Activated CD4-positive, alpha-beta T cell treated with anti-CD3 and anti-CD28 coated beads for 36 hours (primary cell): ENCODE measurements at regions not wholly inside any gene's neighbourhood (a gene's known extent, or its start where the extent isn't known, plus 50 kb on each side); places are given as distances from the start of the nearest gene placed in this dataset.
"Not testable (repeated sequence)": the region's sequence is repeated elsewhere in the genome, so short reads cannot be mapped to it uniquely, and the experiment has no call there.

ENCODE experiments used
- ATAC-seq: fragments of 200-7000 bp; cut with Tn5 transposase; one replicate; pipeline ENCODE4 v1.10.0; 2021; ENCODE audit warnings: mild to moderate bottlenecking, moderate library complexity
- CTCF ChIA-PET: fragments of 350-600 bp; sonication (Branson Sonifier 250); formaldehyde crosslinking; loops from one replicate; lab custom pipeline; 2021; ENCODE audit warnings: antibody characterized with exemption; lab: Charles Lee
- POLR2A ChIA-PET: fragments of 350-600 bp; sonication (Branson Sonifier 250); formaldehyde crosslinking; loops from one replicate; lab custom pipeline; 2021; ENCODE audit warnings: antibody characterized with exemption, inconsistent platforms; lab: Charles Lee
- DNase-seq: peaks from one replicate; pipeline ENCODE4 v3.0.0-alpha.2; 2020
- H3K27ac Mint-ChIP-seq: one replicate; pipeline ENCODE4 v1.8.0; 2021; ENCODE audit warnings: mixed read lengths
- H3K27me3 Mint-ChIP-seq: one replicate; pipeline ENCODE4 v1.8.0; 2021; ENCODE audit warnings: mixed read lengths
- H3K36me3 Mint-ChIP-seq: one replicate; pipeline ENCODE4 v1.8.0; 2021; ENCODE audit warnings: low read depth, mixed read lengths
- H3K4me1 Mint-ChIP-seq: one replicate; pipeline ENCODE4 v1.8.0; 2021; ENCODE audit warnings: mixed read lengths
- H3K4me3 Mint-ChIP-seq: one replicate; pipeline ENCODE4 v1.8.0; 2021; ENCODE audit warnings: mild to moderate bottlenecking, moderate library complexity, mixed read lengths
- H3K9me3 Mint-ChIP-seq: one replicate; pipeline ENCODE4 v1.8.0; 2021; ENCODE audit warnings: low read depth, mixed read lengths
- intact Hi-C, 2 experiments: fragments of 100-400 bp; cut with DNase I in 1 of 2; cut with micrococcal nuclease in 1 of 2; formaldehyde crosslinking; loops; one replicate each; pipeline versions ENCODE4 v1.14.2 to v1.15.1; 2022 to 2024; cut with DNase I, micrococcal nuclease

DNA sequence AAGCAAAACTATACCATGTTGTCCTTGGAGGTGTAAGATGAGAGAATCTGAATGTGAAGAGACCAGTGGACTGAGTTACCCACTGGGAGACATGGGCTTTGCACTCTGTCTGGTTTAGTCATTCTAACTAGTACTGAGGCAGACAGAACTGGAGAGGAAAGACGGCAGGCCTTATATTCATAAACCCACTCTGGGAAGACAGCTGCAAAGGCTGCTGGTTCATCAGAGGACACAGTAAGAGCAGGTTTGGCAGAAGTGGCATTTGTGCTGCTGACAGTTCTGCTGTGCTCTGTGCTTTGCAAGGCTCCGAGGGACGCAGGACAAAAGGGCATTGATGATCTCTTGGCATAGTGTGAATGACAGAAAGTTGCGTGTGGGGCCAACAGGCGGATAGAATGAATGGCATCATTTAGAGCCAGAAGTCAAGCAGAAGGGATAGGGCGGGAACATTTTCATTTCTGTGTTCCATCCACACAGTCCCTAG, 142.3 kb upstream of the TENT5A start:
- POLR2A ChIA-PET, result no interaction called here
- CTCF ChIA-PET, result no interaction called here
- DNase-seq (no peak), ATAC-seq (no peak)
- no peak overlapping the region for H3K4me3 Mint-ChIP-seq
- H3K4me1 Mint-ChIP-seq, result no peaks in the 10 kb centered on the region
- no peaks in the 10 kb centered on the region for H3K9me3 Mint-ChIP-seq
- H3K36me3 Mint-ChIP-seq, result no peaks in the 10 kb centered on the region
- intact Hi-C loops, result no loop called here
- no peaks in the 10 kb centered on the region for H3K27me3 Mint-ChIP-seq
- no peak overlapping the region for H3K27ac Mint-ChIP-seq

DNA sequence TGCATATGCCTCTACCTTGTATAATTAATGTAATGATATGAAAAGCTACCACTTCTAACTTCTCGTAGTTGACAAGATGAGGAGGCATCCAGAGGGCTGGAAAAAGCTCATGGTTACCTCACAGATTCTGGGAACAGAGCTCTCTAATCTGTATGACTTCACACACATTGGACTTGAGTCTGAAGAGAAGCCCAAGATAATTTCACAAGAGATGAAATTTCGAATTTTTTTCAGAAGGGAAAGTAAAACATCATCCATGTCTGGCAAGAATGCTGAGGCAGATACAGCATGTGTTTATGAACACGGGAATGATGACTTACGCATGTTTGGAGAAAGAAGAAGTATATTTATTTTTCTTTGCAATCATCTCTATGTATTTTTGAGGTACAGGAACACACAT, 141.8 kb upstream of the TENT5A start:
- Mint-ChIP-seq H3K4me1 (no peaks in the 10 kb centered on the region), H3K9me3 (no peaks in the 10 kb centered on the region), H3K27ac (no peak overlapping the region), H3K27me3 (no peaks in the 10 kb centered on the region), H3K36me3 (no peaks in the 10 kb centered on the region), H3K4me3 (no peak overlapping the region)
- ChIA-PET CTCF (no interaction called here), POLR2A (no interaction called here)
- intact Hi-C loops, result no loop called here
- DNase-seq (no peak), ATAC-seq (no peak)

- no peaks in the 10 kb centered on the region for H3K4me1 Mint-ChIP-seq
- CTCF ChIA-PET, result no interaction called here
- no peak overlapping the region for H3K27ac Mint-ChIP-seq
- DNase-seq (no peak), ATAC-seq (no peak)
- POLR2A ChIA-PET, result interaction anchor here (0.6 kb wide), 1 partner anchor 252 kb away, joined by 3 read pairs; no protein-coding TSS in a partner anchor
- H3K27me3 Mint-ChIP-seq, result no peaks in the 10 kb centered on the region
- H3K4me3 Mint-ChIP-seq, result no peak overlapping the region
- H3K36me3 Mint-ChIP-seq, result no peaks in the 10 kb centered on the region
- H3K9me3 Mint-ChIP-seq, result no peaks in the 10 kb centered on the region
- intact Hi-C loops, result no loop called here
Measured at GRCh38 chr6:81892891-81893290, 140.4 kb upstream of the TENT5A start.

DNA sequence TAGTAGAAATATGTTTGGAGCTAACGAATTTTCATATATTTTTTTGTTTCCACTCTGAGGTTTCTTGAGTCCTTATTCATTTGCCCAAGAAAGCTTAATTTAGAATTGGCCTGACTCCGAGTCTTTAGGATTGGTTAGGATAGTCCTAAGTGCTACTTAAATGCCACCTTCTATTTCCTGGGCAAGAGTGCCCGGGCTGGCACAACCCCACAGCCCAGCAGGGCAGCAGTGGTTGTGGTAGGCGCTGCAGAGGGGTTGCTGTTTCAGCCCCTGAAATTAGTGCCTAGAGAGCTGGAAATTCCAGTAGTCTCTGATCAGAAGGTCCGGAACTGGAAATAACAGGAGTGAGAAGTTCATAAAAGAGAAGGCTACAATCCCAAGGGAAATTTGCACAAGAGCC, 139.4 kb upstream of the TENT5A start:
- Mint-ChIP-seq H3K36me3 (no peaks in the 10 kb centered on the region), H3K4me3 (no peak overlapping the region), H3K27me3 (no peaks in the 10 kb centered on the region), H3K27ac (no peak overlapping the region), H3K4me1 (no peaks in the 10 kb centered on the region), H3K9me3 (no peaks in the 10 kb centered on the region)
- DNase-seq (no peak), ATAC-seq (no peak)
- intact Hi-C loops, result no loop called here
- ChIA-PET POLR2A (no interaction called here), CTCF (no interaction called here)

GRCh38 chr6:81890846-81891245, 138.4 kb upstream of the TENT5A start:
- no peaks in the 10 kb centered on the region for H3K27me3 Mint-ChIP-seq
- no peaks in the 10 kb centered on the region for H3K36me3 Mint-ChIP-seq
- H3K9me3 Mint-ChIP-seq, result no peaks in the 10 kb centered on the region
- no peaks in the 10 kb centered on the region for H3K4me1 Mint-ChIP-seq
- no peak for DNase-seq
- POLR2A ChIA-PET, result no interaction called here
- no peak overlapping the region for H3K4me3 Mint-ChIP-seq
- CTCF ChIA-PET, result interaction anchor here (1.3 kb wide), 1 partner anchor 11 kb away, joined by 3 read pairs; no protein-coding TSS in a partner anchor
- no peak for ATAC-seq
- no peak overlapping the region for H3K27ac Mint-ChIP-seq
- intact Hi-C loops, result no loop called here

DNA sequence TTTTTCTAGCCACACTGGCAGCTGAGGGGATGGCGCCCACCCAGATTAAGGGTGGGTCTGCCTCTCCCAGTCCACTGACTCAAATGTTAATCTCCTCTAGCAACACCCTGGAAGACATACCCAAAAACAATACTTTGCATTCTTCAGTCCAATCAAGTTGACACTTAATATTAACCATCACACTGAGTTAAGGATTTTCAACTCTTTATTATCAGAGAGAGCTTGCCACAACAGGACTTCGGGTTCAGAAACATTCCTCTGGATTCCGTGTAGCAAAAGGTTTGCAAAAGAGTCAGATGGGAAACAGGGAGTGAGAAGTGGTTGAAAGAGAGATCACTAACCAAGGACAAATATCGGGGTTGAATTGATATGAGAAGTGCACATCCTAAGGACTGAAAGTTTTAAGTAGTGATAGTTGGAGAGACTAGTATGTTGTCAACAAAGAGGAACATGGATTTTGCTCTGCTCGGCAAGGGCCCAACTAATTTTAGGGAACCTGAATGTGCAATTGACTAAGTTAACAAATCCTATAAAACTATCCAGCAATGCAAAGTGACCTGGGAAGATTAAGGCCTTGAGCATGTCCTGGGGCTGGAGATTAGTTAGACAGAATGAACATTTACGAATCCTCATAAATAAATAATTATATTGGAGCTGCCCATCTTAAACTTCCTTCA, 137.0 kb upstream of the TENT5A start:
- ATAC-seq (no peak), DNase-seq (no peak)
- Mint-ChIP-seq H3K36me3 (no peaks in the 10 kb centered on the region), H3K4me1 (no peaks in the 10 kb centered on the region), H3K9me3 (no peaks in the 10 kb centered on the region), H3K27ac (no peak overlapping the region), H3K27me3 (no peaks in the 10 kb centered on the region), H3K4me3 (no peak overlapping the region)
- intact Hi-C loops, result no loop called here
- CTCF ChIA-PET, result no interaction called here
- POLR2A ChIA-PET, result no interaction called here

DNA sequence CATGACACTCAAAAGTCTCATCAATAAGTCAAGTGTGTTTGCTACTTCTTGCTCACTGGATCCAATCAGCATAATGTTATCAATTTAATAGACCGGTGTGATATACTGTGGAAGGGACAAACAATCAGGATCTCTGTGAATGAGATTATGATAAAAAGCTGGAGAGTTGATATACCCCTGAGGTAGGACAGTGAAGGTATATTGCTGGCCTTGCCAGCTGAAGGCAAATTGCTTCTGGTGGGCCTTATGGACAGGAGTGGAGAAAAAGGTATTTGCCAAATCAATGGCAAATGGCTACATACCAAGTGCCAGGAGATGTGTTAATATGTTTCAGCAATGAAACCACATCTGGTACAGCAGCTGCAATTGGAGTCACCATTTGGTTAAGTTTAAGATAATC, 134.4 kb upstream of the TENT5A start:
- H3K9me3 Mint-ChIP-seq, ATAC-seq, H3K27ac Mint-ChIP-seq, H3K36me3 Mint-ChIP-seq, intact Hi-C loops, DNase-seq, H3K27me3 Mint-ChIP-seq, H3K4me1 Mint-ChIP-seq, POLR2A ChIA-PET, H3K4me3 Mint-ChIP-seq: not testable (repeated sequence)
- CTCF ChIA-PET, result interaction anchor here (0.6 kb wide), 1 partner anchor 444 kb away, joined by 3 read pairs; no protein-coding TSS in a partner anchor

DNA sequence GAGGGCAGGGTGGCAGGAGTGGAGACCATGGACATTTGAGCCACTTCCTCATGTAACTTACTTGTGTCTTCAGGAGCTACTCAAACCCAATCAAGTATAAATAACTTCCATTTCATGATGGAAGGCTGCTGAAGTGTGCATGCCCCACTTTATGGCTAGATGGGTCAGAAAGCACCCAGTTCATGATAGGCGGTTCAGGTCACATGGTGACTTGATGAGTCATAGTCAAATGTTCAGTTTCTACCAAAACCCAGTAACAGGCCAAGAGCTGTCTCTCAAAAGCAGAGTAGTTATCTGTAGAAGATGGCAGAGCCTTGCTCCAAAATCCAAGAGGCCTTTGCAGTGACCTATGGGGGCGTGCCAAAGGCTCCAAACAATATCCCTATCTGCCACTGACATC, 133.7 kb upstream of the TENT5A start:
- POLR2A ChIA-PET, result no interaction called here
- no peaks in the 10 kb centered on the region for H3K36me3 Mint-ChIP-seq
- CTCF ChIA-PET, result no interaction called here
- no peaks in the 10 kb centered on the region for H3K9me3 Mint-ChIP-seq
- no peak for ATAC-seq
- no peak for DNase-seq
- H3K4me3 Mint-ChIP-seq, result no peak overlapping the region
- intact Hi-C loops, result no loop called here
- no peaks in the 10 kb centered on the region for H3K27me3 Mint-ChIP-seq
- H3K27ac Mint-ChIP-seq, result no peak overlapping the region
- H3K4me1 Mint-ChIP-seq, result no peaks in the 10 kb centered on the region

GRCh38 chr6:81881660-81882059, 129.2 kb upstream of the TENT5A start:
- ChIA-PET CTCF (no interaction called here), POLR2A (no interaction called here)
- Mint-ChIP-seq H3K27me3 (no peaks in the 10 kb centered on the region), H3K9me3 (no peaks in the 10 kb centered on the region), H3K27ac (no peak overlapping the region), H3K4me3 (no peak overlapping the region), H3K36me3 (no peaks in the 10 kb centered on the region), H3K4me1 (no peaks in the 10 kb centered on the region)
- ATAC-seq (no peak), DNase-seq (no peak)
- intact Hi-C loops, result no loop called here

DNA sequence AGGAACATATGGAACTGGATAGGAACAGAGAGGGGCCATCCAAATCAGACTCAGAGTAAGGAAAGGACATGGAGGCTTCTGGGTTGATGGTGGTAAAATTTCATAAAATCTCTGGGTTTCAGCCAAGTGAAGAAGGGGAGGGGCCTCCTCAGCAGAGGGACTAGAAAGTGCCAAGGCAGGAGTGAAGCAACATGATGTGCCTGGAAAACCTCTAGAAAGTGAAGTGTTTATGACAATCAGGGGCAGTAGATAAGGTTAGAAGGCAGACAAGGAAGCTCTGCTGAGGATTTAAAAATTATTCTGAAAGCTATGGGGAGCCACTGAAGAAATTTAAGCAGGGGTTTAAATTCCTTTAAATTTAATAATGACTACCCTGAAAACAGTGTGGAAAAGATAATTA, 126.0 kb upstream of the TENT5A start:
- POLR2A ChIA-PET, result no interaction called here
- no peak for ATAC-seq
- H3K36me3 Mint-ChIP-seq, result no peaks in the 10 kb centered on the region
- no peaks in the 10 kb centered on the region for H3K27me3 Mint-ChIP-seq
- no peaks in the 10 kb centered on the region for H3K4me1 Mint-ChIP-seq
- CTCF ChIA-PET, result no interaction called here
- H3K27ac Mint-ChIP-seq, result no peak overlapping the region
- no peak for DNase-seq
- intact Hi-C loops, result no loop called here
- peaks cover 6% of the 10 kb centered on the region for H3K9me3 Mint-ChIP-seq
- H3K4me3 Mint-ChIP-seq, result no peak overlapping the region

GRCh38 chr6:81876971-81877370, 124.5 kb upstream of the TENT5A start:
- Mint-ChIP-seq H3K36me3 (no peaks in the 10 kb centered on the region), H3K27ac (no peak overlapping the region), H3K4me1 (no peaks in the 10 kb centered on the region), H3K4me3 (no peak overlapping the region), H3K9me3 (peaks cover 12% of the 10 kb centered on the region), H3K27me3 (no peaks in the 10 kb centered on the region)
- POLR2A ChIA-PET, result no interaction called here
- CTCF ChIA-PET, result interaction anchor here (0.6 kb wide), 1 partner anchor 840 kb away, joined by 3 read pairs; no protein-coding TSS in a partner anchor
- no peak for DNase-seq
- no peak for ATAC-seq
- intact Hi-C loops, result no loop called here

DNA sequence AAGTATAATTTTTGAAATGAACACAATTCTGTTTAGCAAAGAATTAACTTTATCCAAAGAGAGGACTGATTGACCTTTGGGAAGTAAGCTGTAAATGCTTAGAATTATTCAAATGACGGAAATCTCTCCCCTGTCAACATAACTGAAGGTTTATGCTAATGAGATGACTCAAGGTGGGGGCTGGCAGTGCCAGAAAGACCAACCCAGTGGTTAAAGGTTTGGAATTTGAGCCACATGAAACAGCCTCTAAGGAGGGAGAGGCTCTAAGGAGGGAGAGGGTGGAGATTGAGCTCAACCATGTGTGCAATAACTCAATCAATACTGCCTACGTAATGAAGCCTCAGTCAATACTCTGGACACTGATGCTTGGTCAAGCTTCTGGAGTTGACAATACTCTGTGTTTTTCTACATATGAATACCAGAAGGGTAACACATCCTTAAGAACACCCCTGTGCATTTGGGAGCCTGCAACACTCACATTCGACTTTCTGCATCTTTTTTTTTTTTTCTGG, 123.4 kb upstream of the TENT5A start:
- H3K27me3 Mint-ChIP-seq, result no peaks in the 10 kb centered on the region
- DNase-seq (no peak), ATAC-seq (no peak)
- H3K4me3 Mint-ChIP-seq, result no peak overlapping the region
- H3K27ac Mint-ChIP-seq, result no peak overlapping the region
- ChIA-PET POLR2A (no interaction called here), CTCF (no interaction called here)
- H3K9me3 Mint-ChIP-seq, result peaks cover 17% of the 10 kb centered on the region
- intact Hi-C loops, result no loop called here
- no peaks in the 10 kb centered on the region for H3K4me1 Mint-ChIP-seq
- no peaks in the 10 kb centered on the region for H3K36me3 Mint-ChIP-seq
